HEK293 (cell line): ENCODE measurements at regions not wholly inside any gene's neighbourhood (a gene's known extent, or its start where the extent isn't known, plus 50 kb on each side); places are given as distances from the start of the nearest gene placed in this dataset.

ENCODE experiments used
- CTCF ChIA-PET: fragments of 350-600 bp; formaldehyde crosslinking; extraction: SDS; loops from one replicate; lab custom pipeline; 2021; ENCODE audit warnings: antibody characterized with exemption; lab: Yijun Ruan, JAX
- POLR2A ChIA-PET: fragments of 300-600 bp; formaldehyde crosslinking; extraction: SDS; loops from one replicate; lab custom pipeline; 2020; ENCODE audit warnings: antibody characterized with exemption, inconsistent platforms; lab: Yijun Ruan, JAX
- H3K27ac ChIP-seq: fragments of 200-500 bp; sonication (Bioruptor generic); 2 replicates; pipeline ENCODE4 v1.5.1; 2014; ENCODE audit warnings: low read depth, low read length, control low read depth, inconsistent platforms; ENCODE audit errors: extremely low read depth
- H3K36me3 ChIP-seq, 2 experiments: fragments of 200-500 bp in 1 of 2; sonication (Bioruptor generic) in 1 of 2; 1 replicate in 1 of 2; 2 replicates in 1 of 2; pipeline ENCODE4 v1.5.1; 2014 to 2017; ENCODE audit warnings: inconsistent platforms in 2 of 2, low read length in 2 of 2; ENCODE audit not compliant: control insufficient read depth in 2 of 2, insufficient read depth in 1 of 2
- H3K4me1 ChIP-seq: fragments of 200-500 bp; sonication (Bioruptor generic); 2 replicates; pipeline ENCODE4 v1.5.1; 2014; ENCODE audit warnings: mild to moderate bottlenecking, low read length, inconsistent platforms; ENCODE audit not compliant: control insufficient read depth, insufficient read depth
- H3K4me3 ChIP-seq: 2 replicates; pipeline ENCODE4 v1.5.1; 2011; ENCODE audit warnings: low read depth, mild to moderate bottlenecking, control low read depth, low read length, moderate library complexity
- H3K9me3 ChIP-seq: fragments of 200-500 bp; sonication (Bioruptor generic); 2 replicates; pipeline ENCODE4 v1.5.1; 2014; ENCODE audit warnings: low read depth, low read length, inconsistent platforms; ENCODE audit not compliant: control insufficient read depth, insufficient read depth
- BCL11A ChIP-seq: fragments of 450-650 bp; formaldehyde crosslinking; IDR thresholded peaks from 2 replicates; pipeline ENCODE4 v1.5.1; 2016; ENCODE audit warnings: low read depth, missing biosample characterization, missing genetic modification characterization
- ELK4 ChIP-seq: IDR thresholded peaks from 2 replicates; pipeline ENCODE4 v1.6.1; 2011; ENCODE audit warnings: mild to moderate bottlenecking, low read depth, low read length, borderline replicate concordance
- KLF1 ChIP-seq: fragments of 450-650 bp; formaldehyde crosslinking; IDR thresholded peaks from 2 replicates; pipeline ENCODE4 v1.5.1; 2016; ENCODE audit warnings: missing biosample characterization, missing genetic modification characterization
- KLF7 ChIP-seq: fragments of 450-650 bp; formaldehyde crosslinking; IDR thresholded peaks from 2 replicates; pipeline ENCODE4 v1.5.1; 2016; ENCODE audit warnings: missing biosample characterization, missing genetic modification characterization, borderline replicate concordance
- PATZ1 ChIP-seq: fragments of 450-650 bp; formaldehyde crosslinking; IDR thresholded peaks from 2 replicates; pipeline ENCODE4 v1.5.1; 2016; ENCODE audit warnings: missing biosample characterization, missing genetic modification characterization
- SP3 ChIP-seq: fragments of 450-650 bp; formaldehyde crosslinking; IDR thresholded peaks from 2 replicates; pipeline ENCODE4 v1.5.1; 2016; ENCODE audit warnings: missing biosample characterization, missing genetic modification characterization
- TCF7L2 ChIP-seq: IDR thresholded peaks from 2 replicates; pipeline ENCODE4 v1.6.1; 2011; ENCODE audit warnings: low read depth, mild to moderate bottlenecking, inconsistent platforms, low read length, moderate library complexity, borderline replicate concordance
- WT1 ChIP-seq: fragments of 450-650 bp; formaldehyde crosslinking; IDR thresholded peaks from 2 replicates; pipeline ENCODE4 v1.5.1; 2016; ENCODE audit warnings: missing biosample characterization, missing genetic modification characterization
- ZBTB10 ChIP-seq: fragments of 450-650 bp; formaldehyde crosslinking; IDR thresholded peaks from 2 replicates; pipeline ENCODE4 v1.5.1; 2016; ENCODE audit warnings: missing biosample characterization, missing genetic modification characterization
- ZBTB20 ChIP-seq: fragments of 450-650 bp; formaldehyde crosslinking; IDR thresholded peaks from 2 replicates; pipeline ENCODE4 v1.5.1; 2016; ENCODE audit warnings: missing biosample characterization, missing genetic modification characterization
- ZFP3 ChIP-seq: fragments of 450-650 bp; formaldehyde crosslinking; IDR thresholded peaks from 2 replicates; pipeline ENCODE4 v1.5.1; 2016; ENCODE audit warnings: low read depth, missing biosample characterization, missing genetic modification characterization
- ZFP37 ChIP-seq: fragments of 450-650 bp; formaldehyde crosslinking; IDR thresholded peaks from 2 replicates; pipeline ENCODE4 v1.5.1; 2016; ENCODE audit warnings: missing biosample characterization, missing genetic modification characterization
- ZNF114 ChIP-seq: fragments of 450-650 bp; formaldehyde crosslinking; IDR thresholded peaks from 2 replicates; pipeline ENCODE4 v1.5.0; 2017; ENCODE audit warnings: missing biosample characterization, missing genetic modification characterization
- ZNF175 ChIP-seq: fragments of 450-650 bp; formaldehyde crosslinking; IDR thresholded peaks from 2 replicates; pipeline ENCODE4 v1.5.1; 2016; ENCODE audit warnings: missing biosample characterization, missing genetic modification characterization
- ZNF184 ChIP-seq: fragments of 450-650 bp; IDR thresholded peaks from 2 replicates; pipeline ENCODE4 v1.5.1; 2018; ENCODE audit warnings: missing biosample characterization, mild to moderate bottlenecking, missing genetic modification characterization
- ZNF23 ChIP-seq: fragments of 450-650 bp; formaldehyde crosslinking; IDR thresholded peaks from 2 replicates; pipeline ENCODE4 v1.5.1; 2016; ENCODE audit warnings: missing biosample characterization, missing genetic modification characterization, borderline replicate concordance
- ZNF26 ChIP-seq: fragments of 450-650 bp; formaldehyde crosslinking; IDR thresholded peaks from 2 replicates; pipeline ENCODE4 v1.5.1; 2016; ENCODE audit warnings: missing biosample characterization, missing genetic modification characterization
- ZNF274 ChIP-seq, 2 experiments: fragments of 200-500 bp in 1 of 2; fragments of 450-650 bp in 1 of 2; sonication (Bioruptor generic) in 1 of 2; formaldehyde crosslinking in 1 of 2; IDR thresholded peaks; 2 replicates each; pipeline versions ENCODE4 v1.5.1 to v1.6.1; 2014 to 2016; ENCODE audit warnings: borderline replicate concordance in 1 of 2, inconsistent platforms in 1 of 2, low read length in 1 of 2, missing biosample characterization in 1 of 2, missing genetic modification characterization in 1 of 2
- ZNF354C ChIP-seq: fragments of 450-650 bp; formaldehyde crosslinking; IDR thresholded peaks from 2 replicates; pipeline ENCODE4 v1.5.1; 2016; ENCODE audit warnings: missing biosample characterization, missing genetic modification characterization, low read depth, borderline replicate concordance
- ZNF37A ChIP-seq: fragments of 450-650 bp; IDR thresholded peaks from 2 replicates; pipeline ENCODE4 v1.5.1; 2018; ENCODE audit warnings: missing biosample characterization, missing genetic modification characterization
- ZNF426 ChIP-seq: fragments of 450-650 bp; formaldehyde crosslinking; IDR thresholded peaks from 2 replicates; pipeline ENCODE4 v1.5.1; 2017; ENCODE audit warnings: missing biosample characterization, missing genetic modification characterization, mild to moderate bottlenecking, inconsistent platforms, moderate library complexity
- ZNF510 ChIP-seq: fragments of 450-650 bp; formaldehyde crosslinking; IDR thresholded peaks from 2 replicates; pipeline ENCODE4 v1.5.1; 2018; ENCODE audit warnings: mild to moderate bottlenecking, missing genetic modification characterization, missing biosample characterization; ENCODE audit not compliant: insufficient replicate concordance
- ZNF529 ChIP-seq: fragments of 450-650 bp; formaldehyde crosslinking; IDR thresholded peaks from 2 replicates; pipeline ENCODE4 v1.5.1; 2017; ENCODE audit warnings: missing genetic modification characterization, missing biosample characterization; ENCODE audit not compliant: insufficient replicate concordance
- ZNF658 ChIP-seq: fragments of 450-650 bp; formaldehyde crosslinking; IDR thresholded peaks from 2 replicates; pipeline ENCODE4; 2016; ENCODE audit warnings: missing biosample characterization, missing genetic modification characterization
- ZNF660 ChIP-seq: fragments of 450-650 bp; IDR thresholded peaks from 2 replicates; pipeline ENCODE4 v1.5.1; 2018; ENCODE audit warnings: missing biosample characterization, mild to moderate bottlenecking, missing genetic modification characterization
- ZNF670 ChIP-seq: fragments of 450-650 bp; formaldehyde crosslinking; IDR thresholded peaks from 2 replicates; pipeline ENCODE4 v1.5.1; 2016; ENCODE audit warnings: missing biosample characterization, missing genetic modification characterization, low read depth
- ZNF791 ChIP-seq: fragments of 450-650 bp; formaldehyde crosslinking; IDR thresholded peaks from 2 replicates; pipeline ENCODE4 v1.5.1; 2016; ENCODE audit warnings: missing biosample characterization, missing genetic modification characterization
- ZNF837 ChIP-seq: fragments of 450-650 bp; formaldehyde crosslinking; IDR thresholded peaks from 2 replicates; pipeline ENCODE4 v1.5.1; 2016; ENCODE audit warnings: missing biosample characterization, missing genetic modification characterization
- ZSCAN30 ChIP-seq: fragments of 450-650 bp; IDR thresholded peaks from 2 replicates; pipeline ENCODE4 v1.5.1; 2018; ENCODE audit warnings: missing biosample characterization, mild to moderate bottlenecking, missing genetic modification characterization, moderate library complexity

GRCh38 chr22:33192156-33192555 lies 134.0 kb upstream of the SYN3 start:
- H3K4me3 ChIP-seq: no peak overlapping the region
- H3K4me1 ChIP-seq: no peaks in the 10 kb centered on the region
- ChIA-PET POLR2A (no interaction called here), CTCF (interaction anchor here (0.6 to 0.7 kb wide), 2 partner anchors 10 to 814 kb away, joined by 3 to 5 read pairs; no protein-coding TSS in a partner anchor)
- H3K27ac ChIP-seq: no peak overlapping the region
- H3K36me3 ChIP-seq: no peaks in the 10 kb centered on the region
- TF ChIP-seq ZFP3 (tag by site-specific recombination) (no peak), ZBTB10 (no peak), ZNF37A (tag by site-specific recombination) (no peak), ZBTB20 (no peak), ZNF184 (tag by site-specific recombination) (no peak), ZSCAN30 (no peak), ZNF791 (tag by site-specific recombination) (no peak), ZNF510 (tag by site-specific recombination) (no peak), BCL11A (no peak), ZNF354C (tag by site-specific recombination) (no peak), ZNF426 (no peak), ZNF837 (tag by site-specific recombination) (no peak), ZNF660 (tag by site-specific recombination) (no peak), ZNF274 (IDR thresholded peaks at IDR 0.05; ENCODE audit: low read length) (no peak), ZNF274 (tag by site-specific recombination; IDR thresholded peaks at IDR 0.05; ENCODE audit: borderline replicate concordance) (no peak), ZNF658 (tag by site-specific recombination) (no peak), KLF1 (tag by site-specific recombination) (no peak), KLF7 (tag by site-specific recombination) (no peak), ZNF175 (tag by site-specific recombination) (no peak), PATZ1 (tag by site-specific recombination) (no peak)
- H3K9me3 ChIP-seq: no peaks in the 10 kb centered on the region

- Histone ChIP-seq H3K27ac (no peak overlapping the region), H3K36me3 (no peaks in the 10 kb centered on the region), H3K9me3 (no peaks in the 10 kb centered on the region), H3K4me1 (no peaks in the 10 kb centered on the region), H3K4me3 (no peak overlapping the region)
- CTCF ChIA-PET: interaction anchor here (1.0 kb wide), 1 partner anchor 22 kb away, joined by 4 read pairs; no protein-coding TSS in a partner anchor
- TF ChIP-seq ZNF529 (tag by site-specific recombination): no peak
- no peak for TF ChIP-seq ZFP37 (tag by site-specific recombination)
- no peak for TF ChIP-seq ZNF26 (tag by site-specific recombination)
- no peak for TF ChIP-seq ZNF510 (tag by site-specific recombination)
- no peak for TF ChIP-seq TCF7L2
- no peak for TF ChIP-seq SP3
- TF ChIP-seq ZNF670 (tag by site-specific recombination): no peak
- TF ChIP-seq ZNF23: no peak
- no peak for TF ChIP-seq ZNF114 (tag by site-specific recombination)
- no peak for TF ChIP-seq WT1
- no peak for TF ChIP-seq ELK4
- POLR2A ChIA-PET: no interaction called here
These were observed 130.1 kb upstream of the SYN3 start for GRCh38 chr22:33188326-33188725.
